ENCODE measurements at regions not wholly inside any gene's neighbourhood (a gene's known extent, or its start where the extent isn't known, plus 50 kb on each side); places are given as distances from the start of the nearest gene placed in this dataset.

DNA sequence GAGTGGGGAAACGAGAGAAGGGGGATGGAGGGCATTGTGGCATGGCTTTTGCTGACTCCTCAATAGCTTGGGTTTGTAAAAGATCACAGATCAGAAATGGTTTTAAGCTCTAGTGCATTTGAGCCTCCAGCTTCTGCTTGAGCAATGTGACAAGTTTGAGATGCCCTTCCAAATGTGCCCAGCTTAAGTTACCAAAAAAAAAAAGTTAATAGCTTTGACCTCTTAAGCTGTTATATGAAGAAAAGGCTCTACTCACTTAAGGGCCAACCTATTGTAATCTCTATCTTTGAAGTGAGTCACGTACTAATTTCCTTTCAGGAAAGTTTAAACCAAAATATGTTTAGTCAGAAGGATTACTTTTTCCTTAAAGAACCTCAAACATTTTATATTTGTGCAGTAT is 428.8 kb upstream of the ACTBL2 start:
- H3K4me1 Mint-ChIP-seq = no peaks in the 10 kb centered on the region
- Histone ChIP-seq H3K9me3 (ENCODE audit: control extremely low read depth in 1 of 3, control insufficient read depth in 2 of 3, insufficient read depth in 1 of 3, low read length in 2 of 3) (no peaks in the 10 kb centered on the region), H3K36me3 (replicated peaks in 1 of 2; ENCODE audit: control extremely low read depth in 1 of 2, control insufficient read depth in 1 of 2, extremely low read depth in 1 of 2, insufficient read depth in 2 of 2, low read length in 1 of 2) (no peaks in the 10 kb centered on the region), H3K79me2 (ENCODE audit: control insufficient read depth, insufficient read depth, low read length) (no peaks in the 10 kb centered on the region), H3K4me1 (ENCODE audit: control insufficient read depth in 2 of 2, insufficient read depth in 2 of 2, low read length in 2 of 2) (no peaks in the 10 kb centered on the region), H2AFZ (ENCODE audit: insufficient read depth, low read depth, low read length, poor library complexity, severe bottlenecking) (no peak overlapping the region), H3K27me3 (replicated peaks in 1 of 4; ENCODE audit: control extremely low read depth in 1 of 4, control insufficient read depth in 3 of 4, insufficient read depth in 4 of 4, low read length in 3 of 4) (no peaks in the 10 kb centered on the region), H3K9ac (ENCODE audit: low read length) (no peak overlapping the region), H4K20me1 (ENCODE audit: control insufficient read depth, insufficient read depth, low read length, poor library complexity, severe bottlenecking) (no peaks in the 10 kb centered on the region), H3K4me2 (replicated peaks; ENCODE audit: low read depth, low read length, poor library complexity, severe bottlenecking) (no peak overlapping the region), H3K27ac (ENCODE audit: low read length in 2 of 2) (no peak overlapping the region), H3K4me3 (ENCODE audit: control extremely low read depth in 1 of 5, extremely low read depth in 1 of 5, insufficient read depth in 1 of 5, low read depth in 2 of 5, low read length in 4 of 5) (no peak overlapping the region)
- H3K4me3 Mint-ChIP-seq = no peak overlapping the region
- WGBS (ENCODE audit: insufficient coverage) = 91% methylated on average over 1 of the region's 2 CpGs
- POLR2A ChIA-PET = no interaction called here
- no peaks in the 10 kb centered on the region for H3K9me3 Mint-ChIP-seq (ENCODE audit: insufficient read depth)
- DNase-seq = no peak
- ATAC-seq (ENCODE audit: low read depth) = no peak
- TF ChIP-seq EZH2 (IDR thresholded peaks at IDR 0.05; ENCODE audit: borderline replicate concordance, insufficient read depth, low read depth, low read length, poor library complexity, severe bottlenecking) = no peak
- TF ChIP-seq, protein P1, sequence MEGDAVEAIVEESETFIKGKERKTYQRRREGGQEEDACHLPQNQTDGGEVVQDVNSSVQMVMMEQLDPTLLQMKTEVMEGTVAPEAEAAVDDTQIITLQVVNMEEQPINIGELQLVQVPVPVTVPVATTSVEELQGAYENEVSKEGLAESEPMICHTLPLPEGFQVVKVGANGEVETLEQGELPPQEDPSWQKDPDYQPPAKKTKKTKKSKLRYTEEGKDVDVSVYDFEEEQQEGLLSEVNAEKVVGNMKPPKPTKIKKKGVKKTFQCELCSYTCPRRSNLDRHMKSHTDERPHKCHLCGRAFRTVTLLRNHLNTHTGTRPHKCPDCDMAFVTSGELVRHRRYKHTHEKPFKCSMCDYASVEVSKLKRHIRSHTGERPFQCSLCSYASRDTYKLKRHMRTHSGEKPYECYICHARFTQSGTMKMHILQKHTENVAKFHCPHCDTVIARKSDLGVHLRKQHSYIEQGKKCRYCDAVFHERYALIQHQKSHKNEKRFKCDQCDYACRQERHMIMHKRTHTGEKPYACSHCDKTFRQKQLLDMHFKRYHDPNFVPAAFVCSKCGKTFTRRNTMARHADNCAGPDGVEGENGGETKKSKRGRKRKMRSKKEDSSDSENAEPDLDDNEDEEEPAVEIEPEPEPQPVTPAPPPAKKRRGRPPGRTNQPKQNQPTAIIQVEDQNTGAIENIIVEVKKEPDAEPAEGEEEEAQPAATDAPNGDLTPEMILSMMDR (IDR thresholded peaks at IDR 0.05) = no peak
- no peak overlapping the region for H3K27ac Mint-ChIP-seq
- no peaks in the 10 kb centered on the region for H3K27me3 Mint-ChIP-seq
- CTCF ChIA-PET = no interaction called here
- intact Hi-C loops (cut with micrococcal nuclease) = no loop called here

DNA sequence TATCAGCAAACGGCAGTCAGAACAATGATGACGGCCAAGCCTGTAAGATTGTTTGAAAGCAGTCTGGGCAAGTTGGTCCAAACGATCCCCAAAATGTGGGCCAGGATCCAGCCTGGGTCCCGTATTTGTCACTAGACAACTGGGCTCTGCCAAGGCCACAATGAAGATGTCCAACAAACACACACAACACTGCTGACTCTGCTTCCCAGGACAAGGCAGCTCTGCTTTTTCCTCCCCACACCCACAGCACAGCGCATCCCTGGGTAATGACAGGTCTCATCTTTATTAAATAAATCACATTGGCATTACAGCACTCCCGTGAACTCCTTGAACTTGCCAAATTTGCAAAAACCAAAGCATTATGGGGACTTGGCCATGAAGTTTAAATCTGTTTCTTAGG is 424.1 kb upstream of the ACTBL2 start:
- intact Hi-C loops (cut with micrococcal nuclease) = no loop called here
- Histone ChIP-seq H3K36me3 (replicated peaks in 1 of 2; ENCODE audit: control extremely low read depth in 1 of 2, control insufficient read depth in 1 of 2, extremely low read depth in 1 of 2, insufficient read depth in 2 of 2, low read length in 1 of 2) (no peaks in the 10 kb centered on the region), H3K4me3 (ENCODE audit: control extremely low read depth in 1 of 5, extremely low read depth in 1 of 5, insufficient read depth in 1 of 5, low read depth in 2 of 5, low read length in 4 of 5) (no peak overlapping the region), H3K9me3 (ENCODE audit: control extremely low read depth in 1 of 3, control insufficient read depth in 2 of 3, insufficient read depth in 1 of 3, low read length in 2 of 3) (no peaks in the 10 kb centered on the region), H3K4me2 (replicated peaks; ENCODE audit: low read depth, low read length, poor library complexity, severe bottlenecking) (no peak overlapping the region), H3K27me3 (replicated peaks in 1 of 4; ENCODE audit: control extremely low read depth in 1 of 4, control insufficient read depth in 3 of 4, insufficient read depth in 4 of 4, low read length in 3 of 4) (peaks cover 0 to 2% (median 0%) of the 10 kb centered on the region in 4 experiments), H3K27ac (ENCODE audit: low read length in 2 of 2) (no peak overlapping the region), H3K79me2 (ENCODE audit: control insufficient read depth, insufficient read depth, low read length) (no peaks in the 10 kb centered on the region), H3K9ac (ENCODE audit: low read length) (no peak overlapping the region), H2AFZ (ENCODE audit: insufficient read depth, low read depth, low read length, poor library complexity, severe bottlenecking) (no peak overlapping the region), H3K4me1 (ENCODE audit: control insufficient read depth in 2 of 2, insufficient read depth in 2 of 2, low read length in 2 of 2) (no peaks in the 10 kb centered on the region), H4K20me1 (ENCODE audit: control insufficient read depth, insufficient read depth, low read length, poor library complexity, severe bottlenecking) (no peaks in the 10 kb centered on the region)
- DNase-seq = no peak
- CTCF ChIA-PET = no interaction called here
- 95% methylated on average over 6 of the region's 6 CpGs for WGBS (ENCODE audit: insufficient coverage)
- H3K27ac Mint-ChIP-seq = no peak overlapping the region
- H3K27me3 Mint-ChIP-seq = no peaks in the 10 kb centered on the region
- POLR2A ChIA-PET = no interaction called here
- H3K4me3 Mint-ChIP-seq = no peak overlapping the region
- ATAC-seq (ENCODE audit: low read depth) = no peak
- no peaks in the 10 kb centered on the region for H3K9me3 Mint-ChIP-seq (ENCODE audit: insufficient read depth)
- TF ChIP-seq EZH2 (IDR thresholded peaks at IDR 0.05; ENCODE audit: borderline replicate concordance, insufficient read depth, low read depth, low read length, poor library complexity, severe bottlenecking) = no peak
- TF ChIP-seq, protein P1 (IDR thresholded peaks at IDR 0.05) = no peak
- no peaks in the 10 kb centered on the region for H3K4me1 Mint-ChIP-seq
